K562 (cell line): ENCODE measurements at regions not wholly inside any gene's neighbourhood (a gene's known extent, or its start where the extent isn't known, plus 50 kb on each side); places are given as distances from the start of the nearest gene placed in this dataset.

Experiments
- ATAC-seq: fragments of 200-7000 bp; cut with Tn5 transposase; 3 replicates; pipeline ENCODE4 v1.9.1; 2020; ENCODE audit warnings: moderate library complexity
- BruUV-seq: library from RNA; stranded (reverse); fragments of 400-500 nt; replicated peaks from 2 replicates; lab custom pipeline; 2021; lab: Mats Ljungman, UMichigan
- CTCF ChIA-PET: fragments of 300-600 bp; formaldehyde crosslinking; extraction: SDS; loops from one replicate; lab custom pipeline; 2021; ENCODE audit warnings: low intra/inter-chr PET ratio; lab: Yijun Ruan, JAX
- POLR2A ChIA-PET: fragments of 300-600, 350-650 bp; sonication (Branson Sonifier 250); formaldehyde crosslinking; extraction: SDS; loops from one replicate; lab custom pipeline; 2021; ENCODE audit warnings: antibody characterized with exemption, inconsistent platforms; lab: Yijun Ruan, JAX
- DNase-seq, 4 experiments: peaks; one replicate each; pipeline versions ENCODE4 v3.0.0 to v3.0.0-alpha.2; 2011 to 2018; ENCODE audit warnings: low spot score in 3 of 4, mixed read lengths in 3 of 4; ENCODE audit errors: extremely low read depth in 1 of 4
- FAIRE-seq: peaks from 2 replicates; lab custom pipeline; 2011; peaks lifted over from hg19 to GRCh38; lab: Jason Lieb, UNC
- H2AFZ ChIP-seq: 2 replicates; pipeline ENCODE4 v1.6.0; 2011; ENCODE audit warnings: low read depth, low read length, control low read depth, inconsistent platforms
- H3K27ac ChIP-seq: fragments of 200-600 bp; 3 replicates; pipeline ENCODE4 v1.8.0; 2011; ENCODE audit warnings: low read depth, mild to moderate bottlenecking, control low read depth, inconsistent platforms, low read length, moderate library complexity, mixed read lengths; ENCODE audit errors: extremely low read depth
- H3K27me3 ChIP-seq, 2 experiments: fragments of 300-600 bp in 1 of 2; 2 replicates in 1 of 2; 3 replicates in 1 of 2; pipeline versions ENCODE4 v1.6.0 to v1.8.0; 2011; ENCODE audit warnings: inconsistent platforms in 2 of 2, low read length in 2 of 2, mild to moderate bottlenecking in 1 of 2, mixed read lengths in 1 of 2, moderate library complexity in 1 of 2; ENCODE audit not compliant: control insufficient read depth in 2 of 2, insufficient read depth in 2 of 2
- H3K36me3 ChIP-seq: fragments of 300-600 bp; 3 replicates; pipeline ENCODE4 v1.8.0; 2011; ENCODE audit warnings: mild to moderate bottlenecking, low read length, inconsistent platforms; ENCODE audit not compliant: control insufficient read depth, insufficient read depth
- H3K4me1 ChIP-seq, 2 experiments: fragments of 200-600 bp in 1 of 2; replicated peaks in 1 of 2; 2 replicates in 1 of 2; 3 replicates in 1 of 2; pipeline versions ENCODE4 v1.5.1 to v1.8.0; 2011; ENCODE audit warnings: inconsistent platforms in 2 of 2, low read length in 2 of 2, mild to moderate bottlenecking in 1 of 2, mixed read lengths in 1 of 2, moderate library complexity in 1 of 2; ENCODE audit not compliant: control insufficient read depth in 2 of 2, insufficient read depth in 2 of 2
- H3K4me2 ChIP-seq: 2 replicates; pipeline ENCODE4 v1.6.1; 2011; ENCODE audit warnings: low read length, control low read depth, inconsistent platforms, mixed read lengths; ENCODE audit not compliant: insufficient read depth
- H3K4me3 ChIP-seq: fragments of 200-600 bp; sonication (generic), shearing (Covaris generic); 2 replicates; pipeline ENCODE4 v1.5.1; 2016; ENCODE audit warnings: control low read depth, inconsistent platforms
- H3K79me2 ChIP-seq: fragments of 200-600 bp; 3 replicates; pipeline ENCODE4 v1.8.0; 2011; ENCODE audit warnings: low read length, inconsistent platforms; ENCODE audit not compliant: control insufficient read depth, insufficient read depth
- H3K9ac ChIP-seq, 2 experiments: 2 replicates each; pipeline versions ENCODE4 v1.6.0 to v1.6.1; 2011; ENCODE audit warnings: low read depth in 2 of 2, low read length in 2 of 2, control low read depth in 1 of 2, inconsistent platforms in 1 of 2, mild to moderate bottlenecking in 1 of 2, mixed read lengths in 1 of 2; ENCODE audit not compliant: insufficient read depth in 1 of 2
- H3K9me1 ChIP-seq: one replicate; pipeline ENCODE4 v1.6.0; 2011; ENCODE audit warnings: inconsistent platforms, mild to moderate bottlenecking, low read length, moderate library complexity; ENCODE audit not compliant: control insufficient read depth, insufficient read depth
- H3K9me3 ChIP-seq: replicated peaks from 2 replicates; pipeline ENCODE4 v1.5.1; 2011; ENCODE audit warnings: low read depth, low read length, inconsistent platforms; ENCODE audit not compliant: control insufficient read depth, insufficient read depth
- H4K20me1 ChIP-seq: replicated peaks from 2 replicates; pipeline ENCODE4 v1.6.1; 2011; ENCODE audit warnings: low read length, inconsistent platforms, mixed read lengths; ENCODE audit not compliant: control insufficient read depth, insufficient read depth
- E2F8 ChIP-seq: fragments of 450-650 bp; IDR thresholded peaks from 2 replicates; pipeline ENCODE4 v1.7.1; 2018; ENCODE audit warnings: mild to moderate bottlenecking, low read depth; ENCODE audit not compliant: partially characterized antibody
- ELF4 ChIP-seq: fragments of 450-650 bp; formaldehyde crosslinking; IDR thresholded peaks from 2 replicates; pipeline ENCODE4 v1.4.0; 2022; ENCODE audit warnings: missing genetic modification characterization
- HNRNPK ChIP-seq: fragments of 200-400 bp; formaldehyde crosslinking; IDR thresholded peaks from one replicate; pipeline ENCODE4 v1.6.1; 2018; ENCODE audit warnings: mild to moderate bottlenecking, low read depth, low read length; ENCODE audit not compliant: poor library complexity, severe bottlenecking
- IRF2 ChIP-seq: sonication (generic); formaldehyde crosslinking; IDR thresholded peaks from 2 replicates; pipeline ENCODE4 v1.8.1; 2022; ENCODE audit warnings: mild to moderate bottlenecking, missing genetic modification reagents
- JUNB ChIP-seq: fragments of 450-650 bp; formaldehyde crosslinking; conservative IDR thresholded peaks from 2 replicates; pipeline ENCODE4 v1.4.0; 2020; ENCODE audit warnings: mild to moderate bottlenecking
- KLF6 ChIP-seq: fragments of 250-450 bp; sonication (Bioruptor Pico); IDR thresholded peaks from 2 replicates; pipeline ENCODE4 v1.4.0; 2020; ENCODE audit warnings: mild to moderate bottlenecking, moderate library complexity, borderline replicate concordance
- LCOR ChIP-seq: sonication (generic); formaldehyde crosslinking; IDR thresholded peaks from 2 replicates; pipeline ENCODE4 v1.8.0; 2022; ENCODE audit warnings: mild to moderate bottlenecking, missing genetic modification reagents
- NCOA2 ChIP-seq, 2 experiments: fragments of 450-650 bp; IDR thresholded peaks; 2 replicates each; pipeline ENCODE4 v1.6.1; 2018; ENCODE audit warnings: mild to moderate bottlenecking in 2 of 2, moderate library complexity in 1 of 2; ENCODE audit not compliant: partially characterized antibody in 2 of 2
- NCOA4 ChIP-seq: fragments of 450-650 bp; IDR thresholded peaks from 2 replicates; pipeline ENCODE4 v1.6.1; 2018; ENCODE audit warnings: mild to moderate bottlenecking; ENCODE audit not compliant: partially characterized antibody
- OTX1 ChIP-seq: fragments of 450-650 bp; formaldehyde crosslinking; IDR thresholded peaks from 2 replicates; pipeline ENCODE4 v1.4.0; 2022; ENCODE audit warnings: mild to moderate bottlenecking
- PCBP2 ChIP-seq: fragments of 200-400 bp; formaldehyde crosslinking; IDR thresholded peaks from 2 replicates; pipeline ENCODE4 v1.6.1; 2018; ENCODE audit warnings: low read length, low read depth, mild to moderate bottlenecking, moderate library complexity; ENCODE audit not compliant: poor library complexity, severe bottlenecking
- SREBF1 ChIP-seq: fragments of 150-350 bp; IDR thresholded peaks from 2 replicates; pipeline ENCODE4 v1.6.1; 2014; ENCODE audit warnings: antibody characterized with exemption, low read depth, low read length, borderline replicate concordance
- TSC22D4 ChIP-seq: fragments of 450-650 bp; IDR thresholded peaks from 2 replicates; pipeline ENCODE4 v1.6.1; 2016; ENCODE audit warnings: missing genetic modification characterization, missing biosample characterization, control low read depth
- UBTF ChIP-seq, 2 experiments: IDR thresholded peaks; 2 replicates each; pipeline ENCODE4 v1.6.1; 2012; ENCODE audit warnings: improper control_type of control experiment in 2 of 2, low read depth in 2 of 2, low read length in 2 of 2, borderline replicate concordance in 1 of 2
- ZNF316 ChIP-seq: fragments of 450-650 bp; IDR thresholded peaks from 2 replicates; pipeline ENCODE4 v1.6.1; 2016
- ZNF551 ChIP-seq: fragments of 250-450 bp; sonication (Bioruptor Pico); IDR thresholded peaks from 2 replicates; pipeline ENCODE4 v1.5.0; 2021; ENCODE audit warnings: mild to moderate bottlenecking, moderate library complexity
- ZNF75A ChIP-seq: fragments of 450-650 bp; formaldehyde crosslinking; IDR thresholded peaks from 2 replicates; pipeline ENCODE4 v1.4.0; 2020; ENCODE audit warnings: mild to moderate bottlenecking
- WGBS: fragments of 100-300 bp; shearing (Covaris generic); methylation state at CpG from one replicate; pipeline ENCODE4 v1.1.6; 2016; ENCODE audit warnings: low coverage, mixed read lengths; ENCODE audit not compliant: insufficient coverage; ENCODE audit errors: missing lambda C conversion rate; 5-methylcytosine and 5-hydroxymethylcytosine counted together
- in situ Hi-C: fragments of 300-500 bp; cut with MboI; formaldehyde crosslinking; loops from 4 replicates; pipeline ENCODE4 v1.15.0; 2018; ENCODE audit warnings: inconsistent platforms, mixed read lengths
- intact Hi-C: fragments of 100-400 bp; cut with micrococcal nuclease; formaldehyde crosslinking; loops from 2 replicates; pipeline ENCODE4 v1.14.2; 2022

- TF ChIP-seq IRF2 (CRISPR knock-in tag) (no peak), ZNF316 (no peak), PCBP2 (no peak), UBTF (IDR thresholded peaks at IDR 0.05; ENCODE audit: borderline replicate concordance in 1 of 2, low read depth in 2 of 2, low read length in 2 of 2) (no peak)
Measured at GRCh38 chr7:88600695-88601094, 158.8 kb upstream of the ZNF804B start (continued).

GRCh38 chr7:88599528-88599927 lies 160.0 kb upstream of the ZNF804B start:
- WGBS: 19% methylated on average over 3 of the region's 3 CpGs
- Histone ChIP-seq H3K4me3 (no peak overlapping the region), H4K20me1 (no peaks in the 10 kb centered on the region), H3K36me3 (no peaks in the 10 kb centered on the region), H3K9me1 (no peaks in the 10 kb centered on the region), H3K79me2 (no peaks in the 10 kb centered on the region), H2AFZ (peak overlapping the region; percentile 34; the same call in 1 of the 2 replicates), H3K27me3 (no peaks in the 10 kb centered on the region), H3K4me1 (no peaks in the 10 kb centered on the region), H3K4me2 (no peak overlapping the region), H3K27ac (no peak overlapping the region), H3K9me3 (no peaks in the 10 kb centered on the region), H3K9ac (no peak overlapping the region)
- FAIRE-seq (no peak), DNase-seq (no peak), ATAC-seq (no peak)
- ChIA-PET POLR2A (interaction anchor here (0.8 kb wide), 1 partner anchor 17 kb away, joined by 3 read pairs; no protein-coding TSS in a partner anchor), CTCF (no interaction called here)
- no TSS peak for BruUV-seq
- in situ Hi-C loops: no loop called here
- intact Hi-C loops: no loop called here
- no peak for TF ChIP-seq NCOA4
- TF ChIP-seq TSC22D4: no peak
- no peak for TF ChIP-seq HNRNPK
- no peak for TF ChIP-seq OTX1 (CRISPR knock-in tag)
- TF ChIP-seq SREBF1: no peak
- TF ChIP-seq KLF6 (CRISPR knock-in tag): no peak
- no peak for TF ChIP-seq JUNB (CRISPR knock-in tag)
- no peak for TF ChIP-seq ZNF75A (CRISPR knock-in tag)
- TF ChIP-seq ZNF551 (CRISPR knock-in tag): no peak
- no peak for TF ChIP-seq LCOR (CRISPR knock-in tag)
- no peak for TF ChIP-seq NCOA2 (IDR thresholded peaks at IDR 0.05; ENCODE audit: partially characterized antibody in 2 of 2)
- TF ChIP-seq ELF4 (CRISPR knock-in tag): no peak
- no peak for TF ChIP-seq E2F8
